ENCODE measurements at regions not wholly inside any gene's neighbourhood (a gene's known extent, or its start where the extent isn't known, plus 50 kb on each side); places are given as distances from the start of the nearest gene placed in this dataset.

GRCh38 chr1:72734415-72734814 is 452.1 kb upstream of the NEGR1 start:
- TF ChIP-seq, protein P1, sequence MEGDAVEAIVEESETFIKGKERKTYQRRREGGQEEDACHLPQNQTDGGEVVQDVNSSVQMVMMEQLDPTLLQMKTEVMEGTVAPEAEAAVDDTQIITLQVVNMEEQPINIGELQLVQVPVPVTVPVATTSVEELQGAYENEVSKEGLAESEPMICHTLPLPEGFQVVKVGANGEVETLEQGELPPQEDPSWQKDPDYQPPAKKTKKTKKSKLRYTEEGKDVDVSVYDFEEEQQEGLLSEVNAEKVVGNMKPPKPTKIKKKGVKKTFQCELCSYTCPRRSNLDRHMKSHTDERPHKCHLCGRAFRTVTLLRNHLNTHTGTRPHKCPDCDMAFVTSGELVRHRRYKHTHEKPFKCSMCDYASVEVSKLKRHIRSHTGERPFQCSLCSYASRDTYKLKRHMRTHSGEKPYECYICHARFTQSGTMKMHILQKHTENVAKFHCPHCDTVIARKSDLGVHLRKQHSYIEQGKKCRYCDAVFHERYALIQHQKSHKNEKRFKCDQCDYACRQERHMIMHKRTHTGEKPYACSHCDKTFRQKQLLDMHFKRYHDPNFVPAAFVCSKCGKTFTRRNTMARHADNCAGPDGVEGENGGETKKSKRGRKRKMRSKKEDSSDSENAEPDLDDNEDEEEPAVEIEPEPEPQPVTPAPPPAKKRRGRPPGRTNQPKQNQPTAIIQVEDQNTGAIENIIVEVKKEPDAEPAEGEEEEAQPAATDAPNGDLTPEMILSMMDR (IDR thresholded peaks at IDR 0.05), result no peak
- TF ChIP-seq EP300 (IDR thresholded peaks at IDR 0.05), result no peak
- TF ChIP-seq POLR2A (IDR thresholded peaks at IDR 0.05), result no peak

Data from ovary (tissue), 3 donors.